SHP77 treated with DMSO at 0.1 percent for 48 hours (cell line): ENCODE measurements at regions not wholly inside any gene's neighbourhood (a gene's known extent, or its start where the extent isn't known, plus 50 kb on each side); places are given as distances from the start of the nearest gene placed in this dataset.

Source experiments
- DNase-seq: peaks from one replicate; lab custom pipeline; 2025; lab: John Stamatoyannopoulos, UW

DNA sequence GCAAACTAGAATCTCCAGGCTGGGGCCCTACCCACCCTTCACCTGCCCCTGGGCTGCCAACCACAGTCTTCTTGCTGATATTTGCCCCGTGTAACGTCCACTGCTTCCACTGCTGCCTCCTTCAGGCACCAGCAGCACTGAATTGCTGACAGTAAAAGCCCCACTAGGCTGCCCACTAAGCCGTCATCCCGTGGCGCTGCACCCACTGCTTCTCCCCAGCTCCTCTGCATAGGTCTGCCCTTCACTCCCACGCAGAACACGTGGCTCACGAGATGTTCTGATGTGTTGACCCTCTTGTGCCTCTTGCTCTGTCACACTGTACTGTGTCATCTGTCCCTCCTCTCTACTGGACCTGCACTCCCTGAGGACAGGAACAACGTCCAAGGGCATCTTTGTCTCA lies 86.3 kb upstream of the HIVEP1 start:
- DNase-seq, result no peak

DNA sequence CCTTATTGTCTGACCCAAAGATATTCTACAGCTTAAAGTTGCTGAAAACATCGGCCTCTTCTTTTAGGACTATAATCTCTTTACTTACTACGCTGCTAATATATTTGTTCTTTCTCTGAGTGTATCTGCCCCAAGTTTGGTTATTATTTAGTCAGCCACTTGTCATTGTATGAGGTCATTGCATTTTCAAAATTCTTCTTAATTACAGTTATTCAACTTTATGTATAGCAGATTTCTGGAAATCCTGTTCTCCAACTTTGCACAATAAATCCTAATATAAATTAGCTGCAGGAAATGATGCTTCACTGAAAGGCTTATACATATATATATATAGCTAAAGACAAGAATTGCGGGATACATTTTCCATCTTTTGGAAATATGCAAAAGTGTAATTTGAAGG lies 88.5 kb upstream of the HIVEP1 start:
- no peak for DNase-seq

DNA sequence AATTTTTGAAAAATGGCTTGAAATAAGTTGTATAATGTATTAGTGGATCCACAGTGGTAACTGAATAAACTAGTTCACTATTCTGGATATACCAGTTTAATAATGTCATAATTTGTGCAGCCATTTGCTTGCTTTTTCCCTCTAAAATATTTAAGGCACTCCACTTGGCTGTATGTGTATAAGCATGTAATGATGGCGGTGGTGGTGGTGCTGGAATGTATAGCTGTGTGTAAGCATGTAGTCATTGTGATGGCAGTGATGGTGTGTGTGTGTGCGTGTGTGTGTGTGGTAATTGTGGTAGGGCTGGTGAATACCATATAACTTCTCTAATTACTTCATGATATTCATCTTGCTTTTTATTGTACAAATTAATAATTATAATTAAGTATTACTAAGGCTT lies 89.2 kb upstream of the HIVEP1 start:
- DNase-seq, result no peak

DNA sequence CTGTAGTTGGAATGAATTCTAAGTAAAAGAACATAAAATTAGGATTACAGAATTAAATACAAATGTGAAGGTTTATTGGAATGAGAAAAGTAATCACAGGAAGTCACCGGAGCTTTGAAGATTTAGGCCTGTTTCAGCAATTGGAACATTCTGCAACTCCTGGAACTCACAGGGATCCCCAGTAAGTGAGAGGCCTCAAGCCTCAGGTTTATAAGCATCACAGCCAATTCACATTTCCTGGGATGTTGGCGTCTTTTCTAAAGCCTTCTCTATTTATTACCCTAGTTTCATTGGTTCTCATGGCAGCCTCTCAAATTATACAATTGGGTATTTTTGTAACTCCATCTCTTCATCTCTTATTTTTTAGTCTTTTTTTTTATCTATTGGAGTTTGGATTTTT lies 90.4 kb upstream of the HIVEP1 start:
- no peak for DNase-seq

DNA sequence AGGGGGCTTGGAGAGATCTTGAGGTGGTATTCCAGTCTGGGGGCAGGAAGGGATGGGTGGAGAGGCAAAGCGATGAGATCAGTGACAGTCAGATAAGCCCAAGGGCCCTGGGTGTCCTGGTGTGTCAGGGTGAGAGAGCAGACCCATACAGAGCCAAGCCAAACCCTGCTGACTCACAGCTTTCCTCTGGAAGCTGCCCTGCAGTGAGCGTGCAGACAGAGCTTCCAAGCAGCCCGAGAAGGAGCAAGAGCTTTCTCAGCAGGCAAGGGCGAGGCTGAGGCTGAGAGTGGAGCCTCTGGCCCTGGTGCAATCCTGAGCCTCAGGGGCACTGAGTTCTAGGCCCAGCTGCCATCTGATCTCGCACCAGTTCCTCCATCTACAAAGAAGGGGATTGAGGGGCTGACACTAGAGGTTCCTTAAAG lies 91.1 kb upstream of the HIVEP1 start:
- no peak for DNase-seq

DNA sequence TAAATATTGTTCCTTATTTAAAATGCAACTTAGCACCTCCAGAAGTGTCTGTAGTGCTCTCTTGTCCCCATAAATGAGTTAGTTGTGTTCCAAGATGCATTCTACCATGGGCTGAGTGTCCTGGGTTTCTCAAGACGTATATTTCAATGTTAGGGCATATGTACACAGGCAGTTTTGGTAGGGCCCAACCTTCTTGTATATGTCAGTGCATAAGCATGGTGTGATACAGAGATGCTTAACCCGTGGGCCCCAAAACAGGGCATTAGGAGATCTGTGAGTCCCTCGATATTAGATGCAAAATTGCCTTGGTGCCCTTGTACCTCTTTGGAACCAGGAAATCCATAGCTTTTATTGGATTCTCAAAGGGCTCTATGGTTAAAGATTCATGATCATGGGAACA lies 91.5 kb upstream of the HIVEP1 start:
- DNase-seq, result no peak

DNA sequence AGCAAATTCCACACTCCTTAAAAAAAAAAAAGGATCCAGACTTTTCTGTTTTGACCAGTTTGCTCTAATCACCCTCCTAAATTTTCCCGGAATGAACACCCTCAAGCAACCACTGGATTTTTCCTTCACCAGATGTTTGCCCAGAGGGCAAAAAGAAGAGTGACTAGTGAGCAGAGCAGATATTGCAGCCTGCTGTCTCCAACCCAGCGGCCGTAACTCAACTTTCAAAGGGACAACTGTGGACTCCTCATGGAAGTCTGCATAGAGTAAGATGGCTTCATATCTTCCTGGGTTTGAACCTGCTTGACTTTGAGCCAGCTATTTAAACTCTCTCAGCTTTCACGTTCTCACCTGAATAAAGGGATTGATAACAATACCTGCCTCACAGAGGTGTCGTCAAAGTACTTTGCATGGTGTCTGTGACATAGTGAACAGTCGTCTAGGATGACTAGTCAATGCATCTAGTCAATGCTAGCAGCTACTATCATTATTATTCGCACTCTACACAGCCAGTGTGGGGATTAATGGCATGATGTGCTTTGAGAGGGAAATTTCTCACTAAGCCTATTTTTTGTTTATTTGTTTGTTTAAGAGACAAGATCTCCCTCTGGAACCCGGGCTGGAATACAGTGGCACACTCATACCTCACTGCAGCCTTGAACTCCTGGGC lies 92.2 kb upstream of the HIVEP1 start:
- DNase-seq, result no peak

DNA sequence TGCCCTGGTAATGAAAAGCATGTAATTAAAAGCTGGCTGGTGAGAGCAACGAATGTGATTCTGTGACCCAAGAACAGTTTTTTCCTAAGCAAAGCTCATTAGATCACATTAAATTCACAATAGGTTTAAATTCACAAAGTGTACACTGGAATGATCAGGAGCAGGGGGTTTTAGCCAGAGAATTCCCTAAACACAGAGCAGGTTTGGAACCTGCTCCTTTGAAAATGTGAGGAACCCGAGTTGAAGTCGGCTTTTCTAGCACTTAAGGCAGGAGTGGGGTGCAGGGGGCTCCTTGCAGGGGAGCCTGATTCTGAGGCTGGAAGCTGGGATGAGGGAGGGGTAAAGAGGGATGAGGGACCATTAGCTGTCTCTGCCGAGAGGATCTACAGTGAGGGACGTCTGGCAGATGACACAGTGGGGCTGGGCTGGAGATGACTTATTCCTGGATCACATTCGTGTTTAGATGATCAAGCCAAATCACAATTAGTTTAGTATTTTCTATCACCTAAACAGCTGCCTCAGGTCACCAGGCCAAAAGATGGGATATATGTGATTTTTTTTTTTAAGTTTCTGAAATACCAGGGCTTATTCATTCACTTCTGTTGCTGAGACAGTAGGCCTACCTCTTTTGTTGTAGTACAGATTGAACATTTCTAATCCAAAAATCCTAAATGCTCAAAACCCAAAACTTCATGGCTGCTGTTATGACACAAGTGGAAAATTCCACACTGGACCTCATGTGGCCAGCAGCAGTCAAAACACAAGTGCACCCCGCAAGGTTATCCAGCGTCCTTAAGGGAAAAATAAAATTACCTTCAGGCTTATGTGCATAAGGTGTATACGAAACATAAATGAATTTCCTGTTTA lies 93.1 kb upstream of the HIVEP1 start:
- DNase-seq, result no peak

DNA sequence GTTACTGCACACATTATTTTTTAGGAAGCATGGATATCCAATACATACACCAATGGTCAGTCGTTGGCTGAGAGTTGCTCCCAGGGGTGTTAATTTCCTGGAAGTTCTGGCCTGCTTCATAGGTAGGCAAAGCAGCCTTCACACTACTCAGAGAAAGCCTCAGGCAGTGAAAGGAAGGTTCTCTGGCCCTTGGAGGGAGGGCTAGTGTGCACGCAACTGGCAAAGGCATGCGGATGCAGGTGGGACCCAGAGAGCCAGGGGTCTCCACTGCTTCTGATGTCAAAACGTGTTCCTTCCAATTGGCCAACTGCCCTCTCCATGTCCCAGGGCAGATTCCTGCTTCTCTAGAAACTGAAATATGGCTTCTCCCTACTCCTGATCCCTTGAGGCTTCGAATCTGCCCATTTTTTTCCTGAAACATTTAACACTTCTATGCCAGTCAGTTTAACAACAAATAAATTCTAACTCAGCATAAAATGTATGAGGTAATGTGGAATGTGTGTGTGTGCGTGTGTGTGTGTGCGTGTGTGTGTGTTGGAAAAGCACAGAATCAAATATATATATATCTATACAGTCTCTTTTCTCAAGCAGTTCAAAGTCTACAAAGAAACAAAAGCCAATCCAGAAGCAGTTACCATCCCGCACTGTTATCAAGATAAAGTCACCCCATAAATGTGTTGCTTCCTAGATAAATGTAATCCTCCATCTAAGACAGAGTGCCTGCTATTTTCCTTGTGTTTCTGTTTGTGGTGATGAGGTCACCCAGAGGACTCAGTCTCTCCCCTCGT lies 94.0 kb upstream of the HIVEP1 start:
- DNase-seq, result no peak

DNA sequence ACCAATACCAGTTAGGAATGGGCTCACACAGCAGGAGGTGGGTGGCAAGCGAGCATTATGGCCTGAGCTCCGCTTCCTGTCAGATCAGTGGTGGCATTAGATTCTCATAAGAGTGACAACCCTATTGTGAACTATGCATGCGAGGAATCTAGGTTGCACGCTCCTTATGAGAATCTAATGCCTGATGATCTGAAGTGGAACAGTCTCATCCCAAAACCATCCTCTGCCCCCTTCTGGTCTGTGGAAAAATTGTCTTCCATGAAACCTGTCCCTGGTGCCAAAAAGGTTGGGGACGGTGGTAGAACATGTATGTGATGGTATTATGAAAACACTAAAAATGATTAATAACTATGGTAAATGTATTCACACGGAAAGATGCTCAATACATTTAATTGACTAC lies 99.7 kb upstream of the HIVEP1 start:
- no peak for DNase-seq

DNA sequence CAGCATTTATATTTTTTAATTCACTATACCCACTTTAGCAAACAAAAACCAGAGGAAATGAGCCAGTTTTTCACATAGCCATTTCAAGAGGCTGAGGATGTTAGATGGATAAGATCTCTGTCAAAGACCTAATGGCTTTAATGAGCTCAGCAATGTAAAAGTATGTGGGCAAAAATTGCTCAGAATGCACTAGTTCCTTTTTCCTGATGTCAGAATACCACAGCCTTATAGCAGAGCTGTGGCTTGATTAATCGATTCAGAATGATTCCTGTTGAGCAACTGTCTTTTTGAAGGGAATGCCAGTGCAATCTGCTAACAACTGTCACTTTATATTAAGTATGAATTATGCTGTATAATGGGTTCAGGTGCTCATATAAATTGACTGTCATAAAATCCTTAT lies 100.6 kb upstream of the HIVEP1 start:
- no peak for DNase-seq

DNA sequence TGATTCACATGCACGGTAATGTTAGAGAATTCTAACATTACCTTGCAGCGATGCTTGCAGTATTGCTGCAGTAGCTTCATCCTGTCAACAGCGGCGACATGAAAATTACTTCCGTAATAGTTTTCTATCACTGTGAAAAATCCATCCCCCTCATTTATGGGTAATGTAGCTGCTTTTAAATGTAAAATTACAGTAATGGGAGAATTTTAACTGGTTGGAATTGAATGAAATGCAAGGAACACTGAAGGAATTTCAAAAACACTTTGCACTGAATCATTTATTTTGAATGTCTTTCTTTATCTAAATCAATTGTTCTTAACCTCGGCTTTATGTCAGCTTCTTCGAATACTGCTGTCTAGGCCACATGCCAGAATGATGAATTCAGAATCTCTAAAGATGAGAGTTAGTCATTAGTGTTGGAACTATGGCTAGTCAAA lies 102.4 kb upstream of the HIVEP1 start:
- DNase-seq, result no peak

DNA sequence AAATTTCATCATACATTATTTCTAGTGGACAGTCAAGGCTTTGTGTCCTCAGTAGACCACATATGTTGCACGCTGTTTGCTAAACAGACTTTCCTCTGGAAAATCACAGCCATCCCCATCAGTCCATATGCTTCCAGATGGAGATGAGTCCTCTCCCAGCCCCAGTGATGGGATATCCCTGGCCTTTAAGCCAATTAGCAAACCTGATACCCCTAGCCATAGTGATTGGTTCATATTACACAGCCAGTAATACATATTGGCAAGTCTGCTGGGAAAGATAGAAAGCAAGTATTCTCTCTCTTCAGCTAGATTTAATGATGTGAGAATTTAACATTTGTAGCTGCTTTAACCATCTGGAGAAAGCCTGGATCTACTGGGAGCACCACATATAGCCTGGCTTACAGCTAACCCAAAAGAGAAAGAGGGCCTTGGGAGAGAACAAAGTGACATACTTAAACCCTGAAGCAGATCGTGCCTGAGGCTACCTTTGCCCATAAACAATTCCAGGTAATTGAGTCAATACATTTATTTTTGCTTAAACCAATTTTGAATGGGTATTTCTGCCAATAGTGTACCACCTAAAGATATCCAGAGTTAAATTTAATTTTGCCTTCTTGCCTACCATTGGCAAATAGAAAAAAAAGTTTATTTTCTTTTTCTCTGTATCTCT lies 103.5 kb upstream of the HIVEP1 start:
- no peak for DNase-seq

DNA sequence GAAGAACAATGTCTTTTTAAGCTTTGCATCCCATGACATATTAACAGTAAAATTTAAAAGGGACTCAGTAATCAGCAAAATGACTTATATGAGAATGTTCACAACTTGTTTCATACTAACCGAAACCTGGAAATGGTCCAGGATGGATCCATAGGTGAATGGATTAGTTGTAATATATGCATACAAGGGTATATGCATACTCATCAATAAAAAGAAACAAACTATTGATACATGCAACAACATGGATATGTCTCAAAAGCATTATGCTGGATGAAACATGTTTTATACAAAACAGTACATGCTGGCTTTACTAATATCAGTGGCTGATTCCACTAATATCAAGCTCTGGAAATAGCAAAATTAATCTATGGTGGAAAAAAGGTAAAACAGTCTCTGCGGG lies 108.5 kb upstream of the HIVEP1 start:
- no peak for DNase-seq

DNA sequence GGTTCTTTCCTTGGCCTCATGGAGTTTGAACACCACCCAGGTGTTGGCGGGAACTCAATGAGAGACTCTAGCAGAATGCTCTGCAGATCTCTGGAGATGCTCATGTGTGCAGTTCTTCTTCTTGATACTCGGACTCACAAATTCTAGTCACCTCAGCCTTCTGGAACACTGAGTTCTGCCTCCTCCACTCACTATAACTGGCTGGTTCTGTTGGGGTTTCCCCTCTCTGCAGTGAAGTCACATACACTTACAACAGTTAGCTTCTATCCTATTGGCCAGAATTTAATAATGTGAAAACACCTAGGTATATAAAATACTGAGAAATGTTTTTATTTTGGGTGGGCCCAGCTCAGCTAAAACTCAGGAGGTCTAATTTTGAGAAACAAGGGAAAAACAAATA lies 109.6 kb upstream of the HIVEP1 start:
- DNase-seq, result no peak

DNA sequence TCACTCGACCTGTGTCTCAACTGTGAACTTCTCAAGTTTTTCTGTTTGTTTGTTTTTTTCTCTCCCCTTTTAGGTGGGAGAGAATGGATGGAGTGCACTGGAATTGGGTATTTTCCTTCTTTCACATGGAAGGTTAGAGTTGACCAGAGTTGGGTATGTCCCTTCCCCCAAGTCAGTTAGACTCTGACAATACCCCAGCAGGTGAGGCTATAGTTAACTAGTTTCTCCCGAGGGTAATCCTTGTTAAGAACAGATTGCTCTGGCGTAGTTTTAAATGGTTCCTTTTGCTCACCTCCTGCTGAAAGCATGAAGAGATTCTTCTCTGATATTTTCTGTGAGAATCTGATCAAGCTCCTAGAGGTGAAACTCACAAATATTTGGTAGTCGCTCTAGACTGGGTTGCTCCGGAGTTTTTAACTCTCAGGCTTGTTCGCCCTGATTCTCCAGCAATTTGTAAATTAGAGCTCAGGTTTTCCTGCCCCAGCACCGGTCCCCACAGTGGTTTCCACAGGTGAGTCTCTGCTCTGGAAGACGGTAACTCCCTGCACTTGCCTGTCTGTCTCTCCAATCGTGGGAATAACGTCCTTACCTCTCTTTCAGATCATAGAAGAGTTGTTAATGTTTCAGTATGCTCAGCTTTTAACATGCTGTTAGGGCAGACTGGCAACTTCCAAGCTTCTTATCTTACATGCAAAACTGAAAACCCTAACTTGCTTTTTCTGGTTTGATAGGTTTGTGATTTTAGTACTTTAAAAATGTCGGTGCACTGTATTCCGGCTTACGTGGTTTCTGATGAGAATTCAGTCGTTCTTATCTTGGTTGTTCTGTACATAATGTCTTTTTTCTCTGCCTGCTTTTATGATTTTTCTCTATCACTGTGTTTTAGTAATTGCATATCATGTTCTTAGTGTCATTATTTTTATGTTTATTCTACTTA lies 111.2 kb upstream of the HIVEP1 start:
- no peak for DNase-seq

DNA sequence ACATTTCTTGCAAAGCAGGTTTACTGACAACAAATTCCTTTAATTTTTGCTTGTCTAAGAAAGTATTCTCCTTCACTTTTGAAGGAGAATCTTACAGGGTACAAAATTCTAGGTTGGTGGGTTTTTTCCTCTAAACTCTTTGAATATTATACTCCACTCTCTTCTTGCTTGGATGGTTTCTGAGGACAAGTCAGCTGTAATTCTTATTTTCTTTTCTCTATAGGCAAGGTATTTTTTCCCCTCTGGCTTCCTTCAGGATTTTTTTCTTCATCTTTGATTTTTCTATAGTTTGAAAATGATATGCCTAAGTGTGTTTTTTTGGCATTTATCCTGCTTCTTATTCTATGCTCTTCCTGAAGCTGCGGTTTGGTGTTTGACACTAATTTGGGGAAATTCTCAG lies 112.5 kb upstream of the HIVEP1 start:
- DNase-seq, result no peak

DNA sequence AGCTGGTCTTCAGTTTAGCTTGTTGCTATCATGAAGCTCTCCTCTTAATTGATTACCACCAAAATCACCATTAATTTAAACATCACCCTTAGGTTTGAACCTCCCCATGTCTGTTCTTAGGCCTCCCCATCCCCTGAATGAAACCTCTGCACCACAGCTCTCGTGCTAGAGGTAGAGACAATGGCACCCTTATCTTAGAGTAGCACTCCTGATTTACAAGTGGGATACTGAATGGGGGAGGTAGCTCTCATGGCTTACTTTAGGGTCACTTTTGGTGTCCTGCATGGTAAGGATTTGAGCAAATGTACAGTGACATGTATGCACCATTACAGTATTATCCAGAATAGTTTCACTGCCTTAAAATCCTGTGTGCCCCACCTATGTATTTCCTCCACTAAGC lies 115.6 kb upstream of the ADTRP start:
- DNase-seq, result no peak

DNA sequence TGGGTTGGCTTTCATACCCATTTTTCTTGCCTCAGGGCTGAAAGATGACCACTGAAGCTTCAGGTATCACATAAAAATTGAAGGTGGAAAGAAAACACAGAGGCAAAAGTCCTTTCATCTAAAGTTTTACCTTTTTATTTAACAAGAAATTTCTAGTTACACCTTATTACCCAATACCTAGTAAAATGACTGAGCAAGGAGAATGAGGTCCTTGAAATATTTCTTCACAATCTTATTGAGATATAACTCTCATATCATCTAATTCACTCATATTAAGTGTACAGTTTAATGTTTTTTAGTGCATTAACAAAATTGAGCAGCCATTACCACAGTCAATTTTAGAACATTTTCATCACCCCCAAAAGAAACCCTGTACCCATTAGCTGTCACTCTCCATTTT lies 112.9 kb upstream of the ADTRP start:
- DNase-seq, result no peak

DNA sequence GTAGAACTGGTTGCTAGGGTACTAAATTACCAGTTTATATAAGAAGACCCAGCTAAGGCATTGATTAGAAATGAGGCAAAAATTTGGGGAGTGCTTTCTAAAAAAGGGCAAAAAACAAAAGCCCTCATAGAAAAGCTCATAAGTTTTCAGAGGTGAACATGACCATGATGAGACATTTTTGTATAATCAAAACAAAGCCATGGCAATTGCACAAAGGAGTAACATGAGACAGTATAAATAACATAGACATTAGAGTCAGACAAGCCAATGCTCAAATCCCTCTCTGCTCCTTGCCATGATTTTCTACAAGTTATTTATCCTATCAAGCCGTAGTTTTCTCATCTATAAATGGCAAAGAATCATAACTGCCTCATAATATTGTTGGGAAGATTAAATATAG lies 112.2 kb upstream of the ADTRP start:
- DNase-seq, result no peak

DNA sequence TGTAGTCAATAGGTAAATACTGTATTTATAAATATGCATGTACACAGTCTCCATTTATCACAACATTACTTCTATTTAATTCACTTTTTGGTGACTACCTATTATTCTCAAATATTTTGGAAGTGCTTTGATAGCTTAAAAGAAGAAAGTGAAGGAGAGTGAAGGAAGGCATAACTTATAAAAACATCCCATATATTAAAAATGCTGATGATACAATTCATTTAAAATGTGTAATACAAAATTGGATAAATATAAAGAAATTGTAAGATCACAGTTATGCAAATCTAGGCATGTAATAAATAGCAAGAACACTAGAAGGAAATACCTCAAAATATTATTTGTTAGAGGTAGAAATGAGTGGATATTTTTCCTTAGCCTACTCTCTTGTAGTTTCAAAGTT lies 111.6 kb upstream of the ADTRP start:
- no peak for DNase-seq
